ENCODE measurements at regions not wholly inside any gene's neighbourhood (a gene's known extent, or its start where the extent isn't known, plus 50 kb on each side); places are given as distances from the start of the nearest gene placed in this dataset.
"Not testable (repeated sequence)": the region's sequence is repeated elsewhere in the genome, so short reads cannot be mapped to it uniquely, and the experiment has no call there.

- intact Hi-C loops (cut with micrococcal nuclease; ENCODE audit: unreplicated experiment), result no loop called here
- CTCF ChIA-PET (ENCODE audit: unreplicated experiment), result no interaction called here
- BruUV-seq (replicated peaks), result no TSS peak
Observed at GRCh38 chr13:86907156-86907555, 764.0 kb upstream of the SLITRK5 start.

DNA sequence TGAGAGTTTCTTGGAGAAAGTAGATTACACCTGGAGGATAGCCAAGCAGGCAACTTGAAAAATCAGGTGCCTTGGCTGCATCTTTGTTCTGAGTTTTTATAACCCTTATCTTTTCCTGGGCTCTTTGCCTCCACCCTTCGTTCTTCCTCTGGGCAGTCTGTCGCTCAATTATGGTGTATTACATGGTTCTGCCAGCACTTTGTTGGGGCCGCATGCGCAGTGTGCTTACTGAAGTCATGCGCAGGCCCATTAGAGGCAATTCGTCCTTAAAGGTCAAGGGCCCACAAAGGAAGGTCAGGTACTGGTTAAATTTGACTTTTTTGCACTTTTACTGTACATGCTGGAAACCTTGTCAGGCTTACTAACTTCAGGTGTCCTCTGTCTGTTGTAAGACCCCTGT is 761.9 kb upstream of the SLITRK5 start:
- H2AFZ ChIP-seq (ENCODE audit: low read length), result no peak overlapping the region
- intact Hi-C loops (cut with micrococcal nuclease; ENCODE audit: unreplicated experiment), result no loop called here
- H3K9me3 ChIP-seq (ENCODE audit: low read length), result no peaks in the 10 kb centered on the region
- CTCF ChIA-PET (ENCODE audit: unreplicated experiment), result no interaction called here
- no peak overlapping the region for H3K4me3 ChIP-seq (ENCODE audit: low read depth, low read length, poor library complexity, severe bottlenecking)
- TF ChIP-seq, protein P1, sequence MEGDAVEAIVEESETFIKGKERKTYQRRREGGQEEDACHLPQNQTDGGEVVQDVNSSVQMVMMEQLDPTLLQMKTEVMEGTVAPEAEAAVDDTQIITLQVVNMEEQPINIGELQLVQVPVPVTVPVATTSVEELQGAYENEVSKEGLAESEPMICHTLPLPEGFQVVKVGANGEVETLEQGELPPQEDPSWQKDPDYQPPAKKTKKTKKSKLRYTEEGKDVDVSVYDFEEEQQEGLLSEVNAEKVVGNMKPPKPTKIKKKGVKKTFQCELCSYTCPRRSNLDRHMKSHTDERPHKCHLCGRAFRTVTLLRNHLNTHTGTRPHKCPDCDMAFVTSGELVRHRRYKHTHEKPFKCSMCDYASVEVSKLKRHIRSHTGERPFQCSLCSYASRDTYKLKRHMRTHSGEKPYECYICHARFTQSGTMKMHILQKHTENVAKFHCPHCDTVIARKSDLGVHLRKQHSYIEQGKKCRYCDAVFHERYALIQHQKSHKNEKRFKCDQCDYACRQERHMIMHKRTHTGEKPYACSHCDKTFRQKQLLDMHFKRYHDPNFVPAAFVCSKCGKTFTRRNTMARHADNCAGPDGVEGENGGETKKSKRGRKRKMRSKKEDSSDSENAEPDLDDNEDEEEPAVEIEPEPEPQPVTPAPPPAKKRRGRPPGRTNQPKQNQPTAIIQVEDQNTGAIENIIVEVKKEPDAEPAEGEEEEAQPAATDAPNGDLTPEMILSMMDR (conservative IDR thresholded peaks at IDR 0.05; ENCODE audit: low read length), result no peak
- TF ChIP-seq EZH2phosphoT487 (IDR thresholded peaks at IDR 0.05; ENCODE audit: borderline replicate concordance, low read depth, low read length), result no peak
- H4K20me1 ChIP-seq (ENCODE audit: insufficient read depth, low read length), result no peaks in the 10 kb centered on the region
- BruUV-seq (replicated peaks), result no TSS peak
- H3K36me3 ChIP-seq (ENCODE audit: insufficient read depth, low read length), result no peaks in the 10 kb centered on the region
- H3K79me2 ChIP-seq (ENCODE audit: insufficient read depth, low read depth, low read length), result no peaks in the 10 kb centered on the region
- H3K27ac ChIP-seq (ENCODE audit: low read depth, low read length, poor library complexity, severe bottlenecking), result no peak overlapping the region
- no peak for DNase-seq (ENCODE audit: low spot score)
- no peak overlapping the region for H3K4me2 ChIP-seq (ENCODE audit: low read length)
- no peaks in the 10 kb centered on the region for H3K4me1 ChIP-seq (ENCODE audit: insufficient read depth, low read length, poor library complexity, severe bottlenecking)
- POLR2A ChIA-PET, result no interaction called here
- H3K9me2 ChIP-seq (ENCODE audit: insufficient read depth, low read length), result no peaks in the 10 kb centered on the region

More at GRCh38 chr13:86907156-86907555, 764.0 kb upstream of the SLITRK5 start:
- no peaks in the 10 kb centered on the region for H4K20me1 ChIP-seq (ENCODE audit: insufficient read depth, low read length)
- no peaks in the 10 kb centered on the region for H3K9me2 ChIP-seq (ENCODE audit: insufficient read depth, low read length)
- TF ChIP-seq EZH2phosphoT487 (IDR thresholded peaks at IDR 0.05; ENCODE audit: borderline replicate concordance, low read depth, low read length), result no peak
- TF ChIP-seq, protein P1 (conservative IDR thresholded peaks at IDR 0.05; ENCODE audit: low read length), result no peak
- no peaks in the 10 kb centered on the region for H3K9me3 ChIP-seq (ENCODE audit: low read length)
- DNase-seq (ENCODE audit: low spot score), result no peak
- H3K27ac ChIP-seq (ENCODE audit: low read depth, low read length, poor library complexity, severe bottlenecking), result no peak overlapping the region
- H3K79me2 ChIP-seq (ENCODE audit: insufficient read depth, low read depth, low read length), result no peaks in the 10 kb centered on the region
- H3K4me1 ChIP-seq (ENCODE audit: insufficient read depth, low read length, poor library complexity, severe bottlenecking), result no peaks in the 10 kb centered on the region
- no peak overlapping the region for H2AFZ ChIP-seq (ENCODE audit: low read length)
- no peaks in the 10 kb centered on the region for H3K36me3 ChIP-seq (ENCODE audit: insufficient read depth, low read length)
- H3K4me3 ChIP-seq (ENCODE audit: low read depth, low read length, poor library complexity, severe bottlenecking), result no peak overlapping the region
- no peak overlapping the region for H3K4me2 ChIP-seq (ENCODE audit: low read length)
- POLR2A ChIA-PET, result interaction anchor here (0.6 kb wide), 1 partner anchor 765 kb away, joined by 4 read pairs; no protein-coding TSS in a partner anchor

DNA sequence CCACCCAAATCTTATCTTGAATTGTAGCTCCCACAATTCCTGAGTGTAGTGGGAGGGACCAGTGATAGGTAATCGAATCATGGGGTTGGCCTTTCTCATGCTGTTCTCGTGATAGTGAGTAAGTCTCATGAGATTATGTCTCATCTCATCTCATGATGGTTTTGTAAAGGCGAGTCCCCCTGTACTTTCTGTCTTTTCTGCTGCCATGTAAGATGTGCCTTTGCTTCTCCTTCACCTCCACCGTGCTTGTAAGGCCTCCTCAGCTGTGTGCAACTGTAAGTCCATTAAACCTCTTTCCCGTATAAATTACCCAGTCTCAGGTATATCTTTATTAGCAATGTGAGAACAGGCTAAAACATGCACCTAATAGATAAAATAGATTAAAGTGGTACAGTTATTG is 756.4 kb upstream of the SLITRK5 start:
- CTCF ChIA-PET (ENCODE audit: unreplicated experiment), result no interaction called here
- Histone ChIP-seq H4K20me1 (ENCODE audit: insufficient read depth, low read length) (no peaks in the 10 kb centered on the region), H3K4me2 (ENCODE audit: low read length) (no peak overlapping the region)

DNA sequence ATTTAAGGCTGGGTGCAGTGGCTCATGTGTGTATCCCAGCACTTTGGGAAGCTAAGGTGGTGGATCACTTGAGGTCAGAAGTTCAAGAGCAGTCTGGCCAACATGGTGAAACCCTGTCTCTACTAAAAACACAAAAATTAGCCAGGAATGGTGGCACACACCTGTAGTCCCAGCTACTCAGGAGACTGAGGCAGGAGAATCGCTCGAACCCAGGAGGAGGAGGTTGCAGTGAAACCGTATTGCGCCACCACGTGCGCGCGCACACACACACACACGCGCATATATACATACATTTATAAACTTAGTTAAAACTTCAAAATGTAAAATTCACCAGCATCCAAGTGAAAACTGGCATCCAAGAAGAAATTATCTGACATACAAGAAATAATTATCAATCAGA is 753.7 kb upstream of the SLITRK5 start:
- intact Hi-C loops (cut with micrococcal nuclease; ENCODE audit: unreplicated experiment); H3K27ac ChIP-seq (ENCODE audit: low read depth, low read length, poor library complexity, severe bottlenecking); DNase-seq (ENCODE audit: low spot score); H3K79me2 ChIP-seq (ENCODE audit: insufficient read depth, low read depth, low read length); BruUV-seq (replicated peaks); POLR2A ChIA-PET; H3K36me3 ChIP-seq (ENCODE audit: insufficient read depth, low read length); H2AFZ ChIP-seq (ENCODE audit: low read length); H3K4me2 ChIP-seq (ENCODE audit: low read length); H3K9me3 ChIP-seq (ENCODE audit: low read length); H3K4me1 ChIP-seq (ENCODE audit: insufficient read depth, low read length, poor library complexity, severe bottlenecking); H3K9me2 ChIP-seq (ENCODE audit: insufficient read depth, low read length); H3K4me3 ChIP-seq (ENCODE audit: low read depth, low read length, poor library complexity, severe bottlenecking); CTCF ChIA-PET (ENCODE audit: unreplicated experiment); H4K20me1 ChIP-seq (ENCODE audit: insufficient read depth, low read length): not testable (repeated sequence)

More for the DNA sequence above, 756.4 kb upstream of the SLITRK5 start:
- intact Hi-C loops (cut with micrococcal nuclease; ENCODE audit: unreplicated experiment), result no loop called here
- TF ChIP-seq, protein P1 (conservative IDR thresholded peaks at IDR 0.05; ENCODE audit: low read length), result no peak
- TF ChIP-seq EZH2phosphoT487 (IDR thresholded peaks at IDR 0.05; ENCODE audit: borderline replicate concordance, low read depth, low read length), result no peak
- POLR2A ChIA-PET, result interaction anchor here (1.1 to 1.2 kb wide), 2 partner anchors 11 to 100 kb away, joined by 3 to 5 read pairs; no protein-coding TSS in a partner anchor
- Histone ChIP-seq H3K36me3 (ENCODE audit: insufficient read depth, low read length) (no peaks in the 10 kb centered on the region), H2AFZ (ENCODE audit: low read length) (no peak overlapping the region), H3K9me3 (ENCODE audit: low read length) (no peaks in the 10 kb centered on the region), H3K4me1 (ENCODE audit: insufficient read depth, low read length, poor library complexity, severe bottlenecking) (no peaks in the 10 kb centered on the region), H3K4me3 (ENCODE audit: low read depth, low read length, poor library complexity, severe bottlenecking) (no peak overlapping the region), H3K9me2 (ENCODE audit: insufficient read depth, low read length) (no peaks in the 10 kb centered on the region), H3K27ac (ENCODE audit: low read depth, low read length, poor library complexity, severe bottlenecking) (no peak overlapping the region), H3K79me2 (ENCODE audit: insufficient read depth, low read depth, low read length) (no peaks in the 10 kb centered on the region)
- no peak for DNase-seq (ENCODE audit: low spot score)
- no TSS peak for BruUV-seq (replicated peaks)
